HEK293 (cell line): ENCODE measurements at regions not wholly inside any gene's neighbourhood (a gene's known extent, or its start where the extent isn't known, plus 50 kb on each side); places are given as distances from the start of the nearest gene placed in this dataset.

Experiments used
- REPIN1 ChIP-seq: fragments of 450-650 bp; formaldehyde crosslinking; IDR thresholded peaks from 2 replicates; pipeline ENCODE4 v1.5.1; 2017; ENCODE audit warnings: missing biosample characterization, missing genetic modification characterization, low read depth
- TF ChIP-seq, protein P1 (sequence below): fragments of 450-650 bp; formaldehyde crosslinking; IDR thresholded peaks from 2 replicates; pipeline ENCODE4 v1.5.1; 2016; ENCODE audit warnings: missing biosample characterization, missing genetic modification characterization
- TF ChIP-seq, protein P2 (sequence below): fragments of 450-650 bp; formaldehyde crosslinking; IDR thresholded peaks from 2 replicates; pipeline ENCODE4 v1.5.1; 2016; ENCODE audit warnings: missing biosample characterization, missing genetic modification characterization
- TF ChIP-seq, protein P3 (sequence below): fragments of 450-650 bp; formaldehyde crosslinking; IDR thresholded peaks from 2 replicates; pipeline ENCODE4 v1.5.1; 2016; ENCODE audit warnings: missing biosample characterization, missing genetic modification characterization

DNA sequence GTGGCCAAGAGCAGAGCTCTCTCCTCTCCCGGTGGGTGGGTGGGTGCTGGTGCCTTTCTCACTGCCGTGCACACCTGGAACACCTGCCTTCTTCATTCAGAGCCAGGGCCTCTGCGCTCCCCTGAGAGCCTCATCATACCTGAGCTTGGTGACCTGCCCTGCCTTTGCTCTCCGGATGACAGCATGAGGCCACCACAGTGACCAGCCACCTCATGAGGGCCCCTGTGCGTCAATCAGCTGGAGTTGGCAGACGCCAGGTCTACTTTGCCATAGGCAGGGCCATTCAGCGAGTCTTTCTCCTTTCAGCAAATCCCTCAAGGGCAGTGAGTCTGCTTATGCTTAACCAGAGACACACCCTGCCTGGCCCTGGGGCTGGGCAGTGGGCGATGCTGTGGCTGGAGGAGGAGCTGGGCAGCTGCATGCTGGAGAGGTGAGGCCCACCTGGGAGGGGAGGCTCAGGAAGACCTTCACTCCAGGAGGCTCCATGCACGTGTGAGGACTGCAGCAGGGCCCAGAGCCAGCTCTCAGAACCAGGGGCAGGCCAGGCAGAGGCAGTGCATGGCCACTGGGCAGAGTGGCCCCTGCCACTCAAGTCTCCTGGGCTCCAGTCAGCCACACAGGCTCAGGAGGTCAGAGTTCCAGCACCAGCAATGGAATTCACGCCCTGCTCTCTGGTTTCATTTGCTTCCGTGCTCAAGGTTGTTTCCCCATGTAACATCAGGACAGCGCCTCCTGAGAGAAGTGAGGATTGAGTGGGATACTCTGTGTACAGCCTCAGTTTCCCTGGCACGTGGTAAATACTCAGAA, 417.5 kb upstream of the MYT1L start:
- TF ChIP-seq, protein P1, sequence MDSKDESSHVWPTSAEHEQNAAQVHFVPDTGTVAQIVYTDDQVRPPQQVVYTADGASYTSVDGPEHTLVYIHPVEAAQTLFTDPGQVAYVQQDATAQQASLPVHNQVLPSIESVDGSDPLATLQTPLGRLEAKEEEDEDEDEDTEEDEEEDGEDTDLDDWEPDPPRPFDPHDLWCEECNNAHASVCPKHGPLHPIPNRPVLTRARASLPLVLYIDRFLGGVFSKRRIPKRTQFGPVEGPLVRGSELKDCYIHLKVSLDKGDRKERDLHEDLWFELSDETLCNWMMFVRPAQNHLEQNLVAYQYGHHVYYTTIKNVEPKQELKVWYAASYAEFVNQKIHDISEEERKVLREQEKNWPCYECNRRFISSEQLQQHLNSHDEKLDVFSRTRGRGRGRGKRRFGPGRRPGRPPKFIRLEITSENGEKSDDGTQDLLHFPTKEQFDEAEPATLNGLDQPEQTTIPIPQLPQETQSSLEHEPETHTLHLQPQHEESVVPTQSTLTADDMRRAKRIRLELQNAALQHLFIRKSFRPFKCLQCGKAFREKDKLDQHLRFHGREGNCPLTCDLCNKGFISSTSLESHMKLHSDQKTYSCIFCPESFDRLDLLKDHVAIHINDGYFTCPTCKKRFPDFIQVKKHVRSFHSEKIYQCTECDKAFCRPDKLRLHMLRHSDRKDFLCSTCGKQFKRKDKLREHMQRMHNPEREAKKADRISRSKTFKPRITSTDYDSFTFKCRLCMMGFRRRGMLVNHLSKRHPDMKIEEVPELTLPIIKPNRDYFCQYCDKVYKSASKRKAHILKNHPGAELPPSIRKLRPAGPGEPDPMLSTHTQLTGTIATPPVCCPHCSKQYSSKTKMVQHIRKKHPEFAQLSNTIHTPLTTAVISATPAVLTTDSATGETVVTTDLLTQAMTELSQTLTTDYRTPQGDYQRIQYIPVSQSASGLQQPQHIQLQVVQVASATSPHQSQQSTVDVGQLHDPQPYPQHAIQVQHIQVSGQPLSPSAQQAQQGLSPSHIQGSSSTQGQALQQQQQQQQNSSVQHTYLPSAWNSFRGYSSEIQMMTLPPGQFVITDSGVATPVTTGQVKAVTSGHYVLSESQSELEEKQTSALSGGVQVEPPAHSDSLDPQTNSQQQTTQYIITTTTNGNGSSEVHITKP (tag by site-specific recombination): no peak
- no peak for TF ChIP-seq REPIN1 (tag by site-specific recombination)
- TF ChIP-seq, protein P2, sequence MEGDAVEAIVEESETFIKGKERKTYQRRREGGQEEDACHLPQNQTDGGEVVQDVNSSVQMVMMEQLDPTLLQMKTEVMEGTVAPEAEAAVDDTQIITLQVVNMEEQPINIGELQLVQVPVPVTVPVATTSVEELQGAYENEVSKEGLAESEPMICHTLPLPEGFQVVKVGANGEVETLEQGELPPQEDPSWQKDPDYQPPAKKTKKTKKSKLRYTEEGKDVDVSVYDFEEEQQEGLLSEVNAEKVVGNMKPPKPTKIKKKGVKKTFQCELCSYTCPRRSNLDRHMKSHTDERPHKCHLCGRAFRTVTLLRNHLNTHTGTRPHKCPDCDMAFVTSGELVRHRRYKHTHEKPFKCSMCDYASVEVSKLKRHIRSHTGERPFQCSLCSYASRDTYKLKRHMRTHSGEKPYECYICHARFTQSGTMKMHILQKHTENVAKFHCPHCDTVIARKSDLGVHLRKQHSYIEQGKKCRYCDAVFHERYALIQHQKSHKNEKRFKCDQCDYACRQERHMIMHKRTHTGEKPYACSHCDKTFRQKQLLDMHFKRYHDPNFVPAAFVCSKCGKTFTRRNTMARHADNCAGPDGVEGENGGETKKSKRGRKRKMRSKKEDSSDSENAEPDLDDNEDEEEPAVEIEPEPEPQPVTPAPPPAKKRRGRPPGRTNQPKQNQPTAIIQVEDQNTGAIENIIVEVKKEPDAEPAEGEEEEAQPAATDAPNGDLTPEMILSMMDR: no peak
- TF ChIP-seq, protein P3, sequence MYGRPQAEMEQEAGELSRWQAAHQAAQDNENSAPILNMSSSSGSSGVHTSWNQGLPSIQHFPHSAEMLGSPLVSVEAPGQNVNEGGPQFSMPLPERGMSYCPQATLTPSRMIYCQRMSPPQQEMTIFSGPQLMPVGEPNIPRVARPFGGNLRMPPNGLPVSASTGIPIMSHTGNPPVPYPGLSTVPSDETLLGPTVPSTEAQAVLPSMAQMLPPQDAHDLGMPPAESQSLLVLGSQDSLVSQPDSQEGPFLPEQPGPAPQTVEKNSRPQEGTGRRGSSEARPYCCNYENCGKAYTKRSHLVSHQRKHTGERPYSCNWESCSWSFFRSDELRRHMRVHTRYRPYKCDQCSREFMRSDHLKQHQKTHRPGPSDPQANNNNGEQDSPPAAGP: no peak
